Duodenal mucosa (tissue), 2 donors: ENCODE measurements at regions not wholly inside any gene's neighbourhood (a gene's known extent, or its start where the extent isn't known, plus 50 kb on each side); places are given as distances from the start of the nearest gene placed in this dataset.
"Not testable (repeated sequence)": the region's sequence is repeated elsewhere in the genome, so short reads cannot be mapped to it uniquely, and the experiment has no call there.

Source experiments
- H3K27ac ChIP-seq: one replicate; pipeline ENCODE4 v1.7.0; 2013; ENCODE audit warnings: low read depth, low read length
- H3K27me3 ChIP-seq, 2 donors: one replicate each; pipeline ENCODE4 v1.7.0; 2013; ENCODE audit warnings: low read length in 2 of 2, control low read depth in 1 of 2; ENCODE audit not compliant: insufficient read depth in 2 of 2, control insufficient read depth in 1 of 2
- H3K36me3 ChIP-seq, 2 donors: one replicate each; pipeline ENCODE4 v1.7.0; 2013; ENCODE audit warnings: low read length in 2 of 2, control low read depth in 1 of 2; ENCODE audit not compliant: insufficient read depth in 2 of 2, control insufficient read depth in 1 of 2
- H3K4me1 ChIP-seq, 2 donors: one replicate each; pipeline ENCODE4 v1.7.0; 2013; ENCODE audit warnings: low read length in 2 of 2, control low read depth in 1 of 2; ENCODE audit not compliant: insufficient read depth in 2 of 2, control insufficient read depth in 1 of 2
- H3K4me3 ChIP-seq, 2 donors: one replicate each; pipeline ENCODE4 v1.7.0; 2013; ENCODE audit warnings: low read length in 2 of 2, low read depth in 1 of 2
- H3K9ac ChIP-seq, 2 donors: one replicate each; pipeline ENCODE4 v1.7.0; 2013; ENCODE audit warnings: low read length in 2 of 2, low read depth in 1 of 2
- H3K9me3 ChIP-seq, 2 donors: one replicate each; pipeline ENCODE4 v1.7.0; 2013; ENCODE audit warnings: low read length in 2 of 2, control low read depth in 1 of 2; ENCODE audit not compliant: control insufficient read depth in 1 of 2

GRCh38 chr5:82720213-82721086 lies 356.7 kb downstream of the TMEM167A start:
- no peak overlapping the region for H3K27ac ChIP-seq
- H3K4me1 ChIP-seq = no peaks in the 10 kb centered on the region
- no peaks in the 10 kb centered on the region for H3K36me3 ChIP-seq
- H3K27me3 ChIP-seq = no peaks in the 10 kb centered on the region
- H3K4me3 ChIP-seq = no peak overlapping the region
- H3K9me3 ChIP-seq = no peaks in the 10 kb centered on the region
- H3K9ac ChIP-seq = no peak overlapping the region

DNA sequence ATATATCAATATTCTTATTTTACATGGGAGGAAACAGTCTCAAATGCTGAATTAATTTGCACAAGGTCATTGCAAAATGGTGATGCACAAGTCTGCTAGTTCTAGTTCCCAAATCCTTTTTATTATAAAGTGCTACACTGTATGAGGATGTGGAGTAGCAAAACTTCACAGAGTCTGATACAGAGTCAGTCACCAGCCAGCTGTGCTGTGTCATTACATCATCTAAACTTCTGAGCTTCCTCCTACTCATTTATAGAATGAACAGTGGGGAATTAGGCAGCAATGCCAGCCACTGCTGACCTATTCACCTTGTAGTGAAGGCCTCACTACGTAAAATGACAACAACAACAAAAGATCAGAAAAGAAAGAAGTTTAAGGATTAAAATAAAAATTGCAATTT lies 357.8 kb downstream of the TMEM167A start:
- H3K27ac ChIP-seq = no peak overlapping the region
- H3K4me3 ChIP-seq = no peak overlapping the region
- H3K4me1 ChIP-seq = no peaks in the 10 kb centered on the region

GRCh38 chr5:82717738-82718137 lies 359.5 kb downstream of the TMEM167A start:
- Histone ChIP-seq H3K9me3 (no peaks in the 10 kb centered on the region), H3K4me1 (no peaks in the 10 kb centered on the region), H3K4me3 (no peak overlapping the region), H3K36me3 (no peaks in the 10 kb centered on the region), H3K9ac (no peak overlapping the region), H3K27ac (no peak overlapping the region), H3K27me3 (no peaks in the 10 kb centered on the region)

More for the DNA sequence above, 357.8 kb downstream of the TMEM167A start:
- no peaks in the 10 kb centered on the region for H3K27me3 ChIP-seq
- H3K9me3 ChIP-seq = no peaks in the 10 kb centered on the region
- no peak overlapping the region for H3K9ac ChIP-seq
- no peaks in the 10 kb centered on the region for H3K36me3 ChIP-seq

GRCh38 chr5:82714732-82715131 lies 362.5 kb downstream of the TMEM167A start:
- H3K27me3 ChIP-seq, H3K36me3 ChIP-seq, H3K9me3 ChIP-seq, H3K4me3 ChIP-seq, H3K9ac ChIP-seq, H3K4me1 ChIP-seq, H3K27ac ChIP-seq: not testable (repeated sequence)

- H3K9me3 ChIP-seq = no peaks in the 10 kb centered on the region
- no peaks in the 10 kb centered on the region for H3K36me3 ChIP-seq
- H3K4me1 ChIP-seq = no peaks in the 10 kb centered on the region
- no peaks in the 10 kb centered on the region for H3K27me3 ChIP-seq
- H3K9ac ChIP-seq = no peak overlapping the region
- H3K27ac ChIP-seq = no peak overlapping the region
- H3K4me3 ChIP-seq = no peak overlapping the region
Observed at GRCh38 chr5:82713811-82714210, 363.4 kb downstream of the TMEM167A start.

- Histone ChIP-seq H3K4me3 (no peak overlapping the region), H3K36me3 (no peaks in the 10 kb centered on the region), H3K9me3 (no peaks in the 10 kb centered on the region), H3K27me3 (no peaks in the 10 kb centered on the region), H3K4me1 (no peaks in the 10 kb centered on the region), H3K27ac (no peak overlapping the region), H3K9ac (no peak overlapping the region)
Observed at GRCh38 chr5:82707741-82708140, 369.5 kb downstream of the TMEM167A start.

DNA sequence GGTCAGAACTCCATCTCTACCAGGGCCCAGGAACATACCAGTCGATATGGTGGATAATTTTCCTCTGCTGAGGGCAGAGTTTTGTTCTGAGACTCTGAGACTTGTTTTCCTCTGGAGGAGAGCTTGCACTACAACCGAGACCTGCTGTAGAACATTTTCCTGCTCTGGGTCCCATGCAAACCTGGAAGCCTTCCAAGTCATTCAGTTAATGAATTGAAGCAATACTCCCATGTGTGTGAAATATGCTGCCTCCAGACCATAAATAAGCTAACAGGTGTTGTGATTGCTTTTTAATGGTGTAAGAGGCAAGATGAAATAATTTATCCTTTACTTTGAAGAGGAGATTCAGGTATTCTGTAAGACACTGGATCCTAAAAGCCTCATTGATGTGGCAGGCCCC lies 372.8 kb downstream of the TMEM167A start:
- H3K4me3 ChIP-seq = no peak overlapping the region
- no peaks in the 10 kb centered on the region for H3K4me1 ChIP-seq
- no peak overlapping the region for H3K9ac ChIP-seq
- H3K27me3 ChIP-seq = no peaks in the 10 kb centered on the region
- H3K27ac ChIP-seq = no peak overlapping the region
- H3K36me3 ChIP-seq = no peaks in the 10 kb centered on the region
- no peaks in the 10 kb centered on the region for H3K9me3 ChIP-seq

GRCh38 chr5:82702046-82702445 lies 375.1 kb downstream of the TMEM167A start:
- H3K9ac ChIP-seq = no peak overlapping the region
- no peaks in the 10 kb centered on the region for H3K9me3 ChIP-seq
- no peaks in the 10 kb centered on the region for H3K27me3 ChIP-seq
- H3K27ac ChIP-seq = no peak overlapping the region
- no peaks in the 10 kb centered on the region for H3K4me1 ChIP-seq
- no peaks in the 10 kb centered on the region for H3K36me3 ChIP-seq
- H3K4me3 ChIP-seq = no peak overlapping the region

- Histone ChIP-seq H3K27me3 (no peaks in the 10 kb centered on the region), H3K4me3 (no peak overlapping the region), H3K9ac (no peak overlapping the region), H3K36me3 (no peaks in the 10 kb centered on the region), H3K9me3 (no peaks in the 10 kb centered on the region), H3K27ac (no peak overlapping the region), H3K4me1 (no peaks in the 10 kb centered on the region)
Observed at GRCh38 chr5:82699737-82700136, 377.5 kb downstream of the TMEM167A start.

DNA sequence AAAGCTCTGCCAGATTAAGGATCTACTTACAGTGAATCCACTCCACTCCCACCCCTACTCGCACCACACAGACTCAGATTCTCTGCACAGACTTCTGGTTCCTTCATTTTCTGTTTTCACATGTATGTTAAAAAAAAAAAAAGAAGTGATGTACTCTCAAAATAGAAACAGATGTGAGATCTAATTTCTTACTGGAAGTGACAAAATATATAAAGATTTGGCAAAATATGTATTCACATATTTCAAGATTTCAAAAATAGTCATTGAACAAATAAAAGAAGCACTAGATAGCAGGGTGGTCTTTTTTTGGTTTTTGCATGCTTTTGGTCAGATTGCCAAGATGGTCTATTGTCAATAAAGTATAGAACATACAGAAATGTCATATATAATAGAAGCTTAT lies 379.2 kb downstream of the TMEM167A start:
- Histone ChIP-seq H3K27ac (no peak overlapping the region), H3K4me3 (no peak overlapping the region), H3K9me3 (no peaks in the 10 kb centered on the region), H3K27me3 (no peaks in the 10 kb centered on the region), H3K36me3 (no peaks in the 10 kb centered on the region), H3K4me1 (no peaks in the 10 kb centered on the region), H3K9ac (no peak overlapping the region)
